Mesendoderm (in vitro differentiated cells): ENCODE measurements at regions not wholly inside any gene's neighbourhood (a gene's known extent, or its start where the extent isn't known, plus 50 kb on each side); places are given as distances from the start of the nearest gene placed in this dataset.

Source experiments
- DNase-seq: peaks from one replicate; pipeline ENCODE4 v3.0.0; 2013
- H2AK5ac ChIP-seq: 2 replicates; pipeline ENCODE4 v1.6.1; 2013; ENCODE audit warnings: low read length, inconsistent platforms
- H2BK120ac ChIP-seq: 2 replicates; pipeline ENCODE4 v1.6.1; 2013; ENCODE audit warnings: low read depth, mild to moderate bottlenecking, low read length, moderate library complexity, mixed read lengths
- H2BK15ac ChIP-seq: replicated peaks from 2 replicates; pipeline ENCODE4 v1.6.1; 2013; ENCODE audit warnings: low read depth, mild to moderate bottlenecking, moderate library complexity
- H2BK5ac ChIP-seq: 2 replicates; pipeline ENCODE4 v1.6.1; 2013; ENCODE audit warnings: low read length, inconsistent platforms
- H3K18ac ChIP-seq: 2 replicates; pipeline ENCODE4 v1.6.1; 2013; ENCODE audit warnings: mild to moderate bottlenecking, low read length, mixed read lengths
- H3K23ac ChIP-seq: one replicate; pipeline ENCODE4 v1.6.1; 2013; ENCODE audit warnings: low read length
- H3K27ac ChIP-seq: 2 replicates; pipeline ENCODE4 v1.5.1; 2013; ENCODE audit warnings: low read depth, mild to moderate bottlenecking, inconsistent platforms, low read length, moderate library complexity
- H3K27me3 ChIP-seq: 2 replicates; pipeline ENCODE4 v1.6.1; 2013; ENCODE audit warnings: low read length, control low read depth, mild to moderate bottlenecking, inconsistent platforms; ENCODE audit not compliant: insufficient read depth, poor library complexity
- H3K36me3 ChIP-seq: 2 replicates; pipeline ENCODE4 v1.6.1; 2013; ENCODE audit warnings: low read length, inconsistent platforms; ENCODE audit not compliant: control insufficient read depth, insufficient read depth
- H3K4ac ChIP-seq: one replicate; pipeline ENCODE4 v1.6.1; 2013; ENCODE audit warnings: low read depth, mild to moderate bottlenecking, low read length, moderate library complexity
- H3K4me1 ChIP-seq: 2 replicates; pipeline ENCODE4 v1.6.1; 2013; ENCODE audit warnings: low read depth, low read length, inconsistent platforms; ENCODE audit not compliant: control insufficient read depth
- H3K4me2 ChIP-seq: 2 replicates; pipeline ENCODE4 v1.6.1; 2013; ENCODE audit warnings: low read length
- H3K4me3 ChIP-seq: 2 replicates; pipeline ENCODE4 v1.5.1; 2013; ENCODE audit warnings: mild to moderate bottlenecking, low read length
- H3K56ac ChIP-seq: one replicate; pipeline ENCODE4 v1.6.1; 2013; ENCODE audit warnings: low read length
- H3K79me1 ChIP-seq: 2 replicates; pipeline ENCODE4 v1.6.1; 2013; ENCODE audit warnings: low read length, inconsistent platforms
- H3K79me2 ChIP-seq: 2 replicates; pipeline ENCODE4 v1.6.1; 2013; ENCODE audit warnings: mild to moderate bottlenecking, low read length; ENCODE audit not compliant: control insufficient read depth, insufficient read depth
- H3K9ac ChIP-seq: 2 replicates; pipeline ENCODE4 v1.6.1; 2013; ENCODE audit warnings: low read length, inconsistent platforms
- H4K5ac ChIP-seq: one replicate; pipeline ENCODE4 v1.6.1; 2013; ENCODE audit warnings: low read length
- H4K8ac ChIP-seq: one replicate; pipeline ENCODE4 v1.6.1; 2013; ENCODE audit warnings: low read depth, mild to moderate bottlenecking, control low read depth, low read length, moderate library complexity
- WGBS: extraction: QIAGEN DNeasy Blood & Tissue Kit; methylation state at CpG from one replicate; pipeline ENCODE4 v1.1.7; 2013; ENCODE audit warnings: low lambda C conversion rate, missing lambda C conversion rate; ENCODE audit not compliant: insufficient coverage; ENCODE audit errors: extremely low coverage; 5-methylcytosine and 5-hydroxymethylcytosine counted together

DNA sequence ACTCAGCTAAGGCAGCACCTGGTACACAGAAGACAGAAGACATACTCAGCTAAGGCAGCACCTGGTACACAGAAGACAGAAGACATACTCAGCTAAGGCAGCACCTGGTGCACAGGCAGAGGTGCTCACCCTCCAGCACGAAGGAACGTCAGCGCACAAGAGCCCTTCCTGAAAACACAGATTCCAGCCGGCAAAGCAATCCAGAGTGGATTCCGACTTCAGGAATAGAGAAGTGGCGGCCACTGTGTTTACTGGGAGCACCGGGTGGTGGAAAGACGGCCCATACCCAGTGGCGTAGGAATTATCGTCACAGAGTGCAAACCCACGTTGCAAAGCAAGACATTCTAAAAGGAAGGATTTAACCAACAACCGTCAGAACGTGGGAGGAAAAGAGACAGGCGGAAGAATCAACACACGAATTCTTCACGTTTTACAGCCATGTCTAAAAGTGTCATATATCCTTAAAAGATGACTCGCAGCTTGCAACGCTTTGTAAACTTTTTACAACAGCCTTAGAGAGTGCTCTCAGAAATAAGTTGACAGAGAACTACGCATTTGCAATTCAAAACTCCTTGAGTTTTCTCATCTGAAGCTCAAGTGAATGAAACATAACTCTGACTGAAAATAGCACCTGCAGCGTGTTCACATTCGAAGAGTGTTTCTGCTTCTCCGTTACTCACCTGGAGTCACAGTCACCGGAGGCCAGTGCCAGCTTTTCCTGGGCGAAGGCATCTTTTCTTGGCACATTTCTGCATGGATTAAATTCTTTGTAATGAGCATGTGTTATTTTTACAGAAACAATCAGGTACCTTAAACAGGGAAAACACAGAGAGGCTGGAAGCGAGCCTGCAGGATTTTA is 55.8 kb upstream of the GALNT9 start:
- H2BK120ac ChIP-seq, result no peak overlapping the region
- no peaks in the 10 kb centered on the region for H3K36me3 ChIP-seq
- H3K79me2 ChIP-seq, result no peaks in the 10 kb centered on the region
- H3K4me2 ChIP-seq, result no peak overlapping the region
- H2BK15ac ChIP-seq, result no peak overlapping the region
- peaks cover 54% of the 10 kb centered on the region for H3K27me3 ChIP-seq
- H3K27ac ChIP-seq, result no peak overlapping the region
- no peak overlapping the region for H3K4ac ChIP-seq
- no peak overlapping the region for H2BK5ac ChIP-seq
- no peaks in the 10 kb centered on the region for H3K79me1 ChIP-seq
- H4K5ac ChIP-seq, result no peak overlapping the region
- no peak overlapping the region for H3K18ac ChIP-seq
- no peak overlapping the region for H3K56ac ChIP-seq
- no peak overlapping the region for H3K9ac ChIP-seq
- WGBS, result no CpG with 5 or more reads among the region's 25 CpGs
- no peak overlapping the region for H4K8ac ChIP-seq
- H3K23ac ChIP-seq, result no peak overlapping the region
- H2AK5ac ChIP-seq, result no peak overlapping the region
- H3K4me3 ChIP-seq, result no peak overlapping the region
- no peaks in the 10 kb centered on the region for H3K4me1 ChIP-seq
- DNase-seq, result no peak

DNA sequence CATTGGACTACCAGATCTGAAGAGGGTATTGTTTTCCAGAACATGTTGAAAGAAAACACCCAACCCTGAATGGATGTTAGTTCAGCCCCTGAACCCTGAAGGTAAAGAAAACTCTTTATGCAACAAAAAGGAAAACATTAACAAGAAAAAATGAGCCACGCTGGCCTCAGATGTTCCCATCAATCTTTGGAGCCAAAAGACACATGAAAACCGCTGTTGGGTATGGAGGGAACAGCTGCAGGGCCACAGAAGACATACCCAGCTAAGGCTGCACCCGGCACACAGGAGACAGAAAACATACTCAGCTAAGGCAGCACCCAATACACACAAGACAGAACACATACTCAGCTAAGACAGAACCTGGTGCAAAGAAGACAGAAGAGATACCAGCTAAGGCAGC is 51.3 kb upstream of the GALNT9 start:
- no CpG with 5 or more reads among the region's 3 CpGs for WGBS
- no peak overlapping the region for H2BK120ac ChIP-seq
- no peak overlapping the region for H2AK5ac ChIP-seq
- H3K23ac ChIP-seq, result no peak overlapping the region
- no peak for DNase-seq
- no peak overlapping the region for H3K56ac ChIP-seq
- H3K36me3 ChIP-seq, result no peaks in the 10 kb centered on the region
- no peak overlapping the region for H4K5ac ChIP-seq
- H3K27me3 ChIP-seq, result peaks cover 41% of the 10 kb centered on the region
- H3K18ac ChIP-seq, result no peak overlapping the region
- H2BK5ac ChIP-seq, result no peak overlapping the region
- no peaks in the 10 kb centered on the region for H3K4me1 ChIP-seq
- no peak overlapping the region for H3K4me2 ChIP-seq
- H3K9ac ChIP-seq, result no peak overlapping the region
- no peak overlapping the region for H3K27ac ChIP-seq
- no peak overlapping the region for H2BK15ac ChIP-seq
- H3K79me1 ChIP-seq, result no peaks in the 10 kb centered on the region
- H3K79me2 ChIP-seq, result no peaks in the 10 kb centered on the region
- H4K8ac ChIP-seq, result no peak overlapping the region
- H3K4ac ChIP-seq, result no peak overlapping the region
- H3K4me3 ChIP-seq, result no peak overlapping the region

DNA sequence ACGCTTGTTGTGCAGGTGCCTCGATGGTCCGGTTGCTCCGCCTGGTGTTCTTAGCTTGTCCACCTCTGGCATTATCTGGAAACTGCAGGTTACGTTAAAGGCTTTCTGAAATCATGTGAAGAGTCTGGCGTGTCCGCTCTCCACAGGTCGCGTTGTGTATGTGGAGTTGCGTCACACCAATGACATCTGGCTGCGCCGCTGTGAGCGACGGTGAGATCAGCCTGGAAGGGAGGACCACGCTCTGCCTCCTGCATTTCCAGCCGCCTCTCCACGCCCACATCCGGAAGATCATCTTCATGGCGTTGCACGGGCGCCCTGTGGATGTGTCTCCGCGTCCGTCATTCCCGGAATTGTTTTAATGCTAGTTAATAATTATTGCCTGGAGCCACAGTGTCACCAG is 50.6 kb upstream of the GALNT9 start:
- Histone ChIP-seq H3K23ac (no peak overlapping the region), H3K36me3 (no peaks in the 10 kb centered on the region), H3K4me2 (no peak overlapping the region), H3K4me3 (no peak overlapping the region), H3K56ac (no peak overlapping the region), H4K8ac (no peak overlapping the region), H3K4ac (no peak overlapping the region), H3K27ac (no peak overlapping the region), H3K9ac (no peak overlapping the region), H3K79me2 (no peaks in the 10 kb centered on the region), H4K5ac (no peak overlapping the region), H3K27me3 (peaks cover 39% of the 10 kb centered on the region), H2BK120ac (no peak overlapping the region), H2BK15ac (no peak overlapping the region), H2BK5ac (no peak overlapping the region), H3K18ac (no peak overlapping the region), H3K4me1 (no peaks in the 10 kb centered on the region), H2AK5ac (no peak overlapping the region), H3K79me1 (no peaks in the 10 kb centered on the region)
- DNase-seq, result no peak
- no CpG with 5 or more reads among the region's 25 CpGs for WGBS

DNA sequence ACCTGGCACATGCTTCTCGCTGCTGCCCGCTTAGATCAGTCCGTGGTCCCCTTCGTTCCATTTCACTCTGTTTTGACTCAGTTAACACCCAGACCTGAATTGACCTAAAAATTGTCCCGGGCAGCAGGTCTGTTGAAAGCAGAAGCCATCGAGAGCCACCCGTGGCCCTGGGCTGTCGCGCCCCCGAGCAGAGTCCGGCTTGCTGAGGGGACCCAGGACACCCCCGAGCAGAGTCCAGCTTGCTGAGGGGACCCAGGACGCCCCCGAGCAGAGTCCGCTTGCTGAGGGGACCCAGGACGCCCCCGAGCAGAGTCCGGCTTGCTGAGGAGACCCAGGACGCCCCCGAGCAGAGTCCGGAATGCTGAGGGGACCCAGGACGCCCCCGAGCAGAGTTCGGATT is 50.2 kb upstream of the GALNT9 start:
- Histone ChIP-seq H3K23ac (no peak overlapping the region), H3K4me3 (no peak overlapping the region), H3K4me1 (no peaks in the 10 kb centered on the region), H3K27ac (no peak overlapping the region), H3K56ac (no peak overlapping the region), H2BK15ac (no peak overlapping the region), H2BK5ac (no peak overlapping the region), H3K4ac (no peak overlapping the region), H2AK5ac (no peak overlapping the region), H3K36me3 (no peaks in the 10 kb centered on the region), H3K4me2 (no peak overlapping the region), H3K27me3 (peaks cover 39% of the 10 kb centered on the region), H3K9ac (no peak overlapping the region), H4K8ac (no peak overlapping the region), H2BK120ac (no peak overlapping the region), H4K5ac (no peak overlapping the region), H3K79me2 (no peaks in the 10 kb centered on the region), H3K79me1 (no peaks in the 10 kb centered on the region), H3K18ac (no peak overlapping the region)
- DNase-seq, result no peak
- WGBS, result no CpG with 5 or more reads among the region's 24 CpGs
